GM18909 (cell line): ENCODE measurements at regions not wholly inside any gene's neighbourhood (a gene's known extent, or its start where the extent isn't known, plus 50 kb on each side); places are given as distances from the start of the nearest gene placed in this dataset.

ENCODE experiments used
- ATAC-seq: cut with Tn5 transposase; IDR thresholded peaks from one replicate; pipeline ENCODE4 v1.9.1; 2021; ENCODE audit warnings: mild to moderate bottlenecking; ENCODE audit not compliant: unreplicated experiment, poor library complexity

DNA sequence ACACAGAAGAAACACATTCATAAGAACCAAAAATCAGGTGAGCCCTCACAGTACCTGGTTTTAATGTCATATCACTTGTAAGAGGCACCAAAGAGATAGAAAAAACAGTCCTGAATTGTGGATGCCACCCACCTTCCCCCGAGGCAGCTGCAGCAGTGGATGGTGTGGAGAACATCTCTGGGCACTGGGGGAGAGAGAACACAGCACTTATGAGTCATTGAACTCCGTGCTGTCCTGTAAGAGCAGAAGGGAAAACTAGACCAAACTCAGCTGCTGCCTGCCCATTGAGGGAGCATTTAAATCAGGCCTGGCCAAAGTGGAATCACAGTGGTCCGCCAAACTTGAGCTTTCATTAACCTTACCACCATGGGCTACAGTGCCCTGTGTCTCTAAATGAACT is 296.2 kb downstream of the SPATA31D1 start:
- no peak for ATAC-seq

DNA sequence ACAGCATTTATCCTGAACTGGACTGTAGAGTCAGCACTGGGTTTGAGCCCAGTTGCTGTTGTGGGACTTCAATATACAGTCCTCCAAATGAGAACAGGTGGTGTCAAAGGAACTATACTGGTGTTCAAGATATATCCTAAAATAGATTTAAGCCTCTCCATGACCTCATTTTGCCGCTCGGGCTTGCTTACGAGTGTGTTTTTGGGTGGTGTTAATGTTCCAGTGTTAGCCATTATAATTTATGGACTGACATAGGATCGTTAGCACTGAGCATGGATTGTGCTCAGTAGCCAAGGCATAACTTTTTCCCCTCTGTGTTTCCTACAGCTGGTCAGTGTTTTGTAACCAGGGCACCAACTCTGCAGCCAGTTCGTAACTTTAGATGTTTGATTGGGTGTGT is 306.6 kb downstream of the SPATA31D1 start:
- ATAC-seq, result no peak

DNA sequence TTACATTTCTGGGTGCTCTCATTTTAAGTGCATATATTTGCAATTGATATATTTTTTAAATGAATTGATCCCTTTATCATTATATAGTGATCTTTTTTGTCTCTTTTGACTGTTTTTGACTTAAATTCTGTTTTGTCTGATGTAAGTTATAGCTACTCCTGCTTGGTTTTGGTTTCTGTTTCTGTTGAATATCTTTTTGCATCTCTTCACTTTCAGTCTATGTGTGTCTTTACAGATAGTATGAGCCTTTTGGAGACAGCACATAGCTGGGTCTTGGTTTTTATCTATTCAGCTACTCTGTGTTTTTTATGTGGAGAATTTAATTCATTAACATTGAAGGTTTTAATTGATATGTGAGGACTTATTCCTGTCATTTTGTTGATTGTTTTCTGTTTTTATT is 311.3 kb downstream of the SPATA31D1 start:
- ATAC-seq, result peak; percentile 59

DNA sequence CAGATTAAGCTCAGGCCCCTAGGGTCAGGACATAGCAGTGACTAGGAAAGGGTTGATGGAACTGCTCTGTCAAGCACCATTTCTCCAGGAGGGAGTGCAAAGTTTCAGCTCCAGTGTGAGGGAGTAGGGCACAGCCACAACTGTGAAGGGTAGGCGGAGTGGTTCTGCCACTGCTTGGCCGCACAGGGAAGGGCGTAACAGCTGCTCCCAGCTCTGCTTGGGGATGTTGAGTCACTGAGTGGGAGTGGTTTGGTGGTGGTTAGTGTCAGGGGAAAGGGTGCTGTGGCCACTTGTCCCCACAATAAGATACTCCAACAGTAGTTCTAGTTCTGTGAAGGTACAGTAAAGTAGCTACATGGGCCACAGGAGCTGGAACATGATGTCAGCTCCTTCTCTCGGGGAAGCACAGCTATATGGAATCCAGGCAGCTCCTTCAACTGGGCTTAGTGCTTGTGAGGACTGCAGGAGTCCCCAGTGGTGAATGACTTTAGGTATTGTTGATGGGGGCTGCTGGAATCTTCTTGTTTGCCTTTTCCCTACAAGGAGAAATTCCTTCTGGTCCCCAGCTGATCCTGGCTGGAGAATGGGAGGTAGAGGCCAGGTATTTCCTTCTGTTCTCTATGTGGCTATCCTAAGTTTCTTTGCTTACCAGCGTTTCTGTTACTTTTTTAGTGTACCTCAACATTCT is 314.5 kb downstream of the SPATA31D1 start:
- ATAC-seq, result no peak

GRCh38 chr9:82308836-82309235 is 320.3 kb downstream of the SPATA31D1 start:
- no peak for ATAC-seq

GRCh38 chr9:82313697-82314096 is 325.1 kb downstream of the SPATA31D1 start:
- ATAC-seq, result no peak

DNA sequence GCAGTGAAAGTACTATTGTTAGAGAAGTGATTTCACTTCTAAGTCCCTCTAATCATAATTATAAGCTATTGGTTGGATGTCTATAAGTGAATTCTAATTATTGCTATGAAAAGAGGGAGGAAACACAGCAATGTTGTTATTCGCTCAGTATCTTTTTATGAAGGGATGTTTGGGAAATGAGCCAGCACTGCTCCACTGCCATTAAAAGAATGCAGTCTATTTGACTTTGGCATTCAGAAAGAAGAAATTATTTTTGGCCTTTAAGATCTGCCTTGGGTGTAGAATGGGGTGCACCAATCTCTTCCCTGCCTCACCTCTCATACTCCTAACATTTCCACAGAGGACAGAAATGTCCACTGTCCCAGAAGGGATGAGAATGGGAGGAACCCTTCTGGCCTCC is 332.0 kb downstream of the SPATA31D1 start:
- ATAC-seq, result no peak

DNA sequence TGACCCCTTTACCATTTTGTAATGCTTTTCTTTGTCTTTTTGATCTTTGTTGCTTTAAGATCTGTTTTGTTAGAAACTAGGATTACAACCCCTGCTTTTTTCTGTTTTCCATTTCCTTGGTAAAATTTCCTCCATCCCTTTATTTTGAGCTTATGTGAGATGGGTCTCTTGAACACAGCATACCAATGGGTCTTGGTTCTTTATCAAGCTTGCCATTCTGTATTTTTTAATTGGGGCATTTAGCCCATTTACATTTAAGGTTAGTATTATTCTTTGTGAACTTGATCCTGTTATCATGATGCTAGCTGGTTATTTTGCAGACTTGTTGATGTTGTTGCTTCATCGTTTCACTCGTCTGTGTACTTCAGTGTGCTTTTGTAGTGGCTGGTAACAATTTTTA is 337.3 kb downstream of the SPATA31D1 start:
- no peak for ATAC-seq

DNA sequence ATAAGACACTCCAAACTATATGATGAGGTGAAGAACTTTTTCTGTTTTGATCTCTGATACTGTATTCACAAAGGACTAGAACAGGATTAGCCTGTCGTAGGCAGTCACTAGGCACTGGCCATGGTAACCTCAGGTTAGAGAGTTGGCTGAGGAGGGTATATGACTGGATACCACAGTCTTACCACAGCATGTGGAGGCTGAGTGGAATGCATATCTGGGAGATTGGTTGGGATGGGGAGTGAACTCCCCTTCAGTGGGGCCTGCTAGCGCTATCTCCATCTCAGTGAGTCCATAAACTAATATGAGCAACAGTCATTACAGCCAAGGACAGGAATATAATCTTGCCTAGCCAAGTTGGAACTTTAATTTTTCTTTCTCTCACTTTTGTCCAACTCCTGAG is 339.1 kb downstream of the SPATA31D1 start:
- ATAC-seq, result no peak

- ATAC-seq, result no peak
These were observed 342.5 kb downstream of the SPATA31D1 start for GRCh38 chr9:82331079-82331478.

- ATAC-seq, result no peak
These were observed 343.6 kb downstream of the SPATA31D1 start for GRCh38 chr9:82332018-82332773.

DNA sequence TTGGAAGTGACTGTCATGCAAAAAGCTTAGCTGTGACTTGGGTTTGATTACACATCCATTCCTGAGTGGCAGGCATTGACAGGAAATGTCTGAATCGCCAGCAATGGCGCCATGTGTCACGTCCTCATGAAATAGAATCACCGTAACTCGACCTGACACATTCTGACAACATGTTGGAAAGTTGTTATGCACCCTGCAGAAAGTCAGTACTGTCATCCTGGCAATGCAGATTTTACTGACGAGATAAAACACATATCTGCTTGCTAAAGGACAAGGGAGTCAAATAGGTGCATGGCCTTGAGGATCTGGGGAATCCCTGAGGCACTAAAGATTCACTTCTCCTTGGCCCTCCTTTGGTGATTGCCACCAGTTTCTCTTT is 344.2 kb downstream of the SPATA31D1 start:
- no peak for ATAC-seq

DNA sequence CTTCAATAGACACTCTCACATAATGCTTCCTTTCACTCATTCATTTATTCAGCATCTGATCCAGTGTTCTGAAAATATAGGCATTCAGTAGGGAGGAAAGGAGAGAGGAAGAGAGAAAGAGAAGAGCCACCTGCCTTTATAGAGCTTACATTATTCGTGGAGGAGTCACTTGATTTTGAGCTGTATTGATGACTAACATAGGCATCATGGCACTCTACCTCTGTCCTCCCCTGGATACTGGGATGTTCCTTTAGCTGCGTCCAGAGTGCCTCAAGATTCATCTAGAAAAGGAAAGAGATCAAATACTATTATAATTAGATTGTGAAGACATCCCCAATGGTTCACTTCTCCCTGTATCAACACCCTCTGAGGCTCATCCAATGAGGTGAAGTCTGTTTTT is 345.1 kb downstream of the SPATA31D1 start:
- no peak for ATAC-seq

- no peak for ATAC-seq
These were observed 345.7 kb downstream of the SPATA31D1 start for GRCh38 chr9:82334286-82334685.

DNA sequence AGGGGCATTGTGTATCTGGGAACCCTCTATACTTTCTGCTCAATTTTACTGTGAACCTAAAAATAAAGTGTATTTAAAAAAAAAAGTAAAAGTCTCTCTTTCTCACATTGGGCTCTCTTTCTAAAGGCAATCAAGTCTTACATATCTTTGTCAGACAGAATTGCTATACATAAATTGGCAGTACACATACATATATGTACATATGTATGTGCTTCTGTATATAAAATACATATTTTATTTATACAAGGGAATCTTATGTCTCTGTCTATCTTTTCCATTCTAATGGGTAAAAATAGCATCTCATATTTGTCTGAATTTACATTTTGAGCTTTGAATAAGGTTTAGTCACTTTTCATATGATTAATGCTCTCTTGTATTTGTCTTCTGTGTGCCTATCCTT is 348.8 kb downstream of the SPATA31D1 start:
- no peak for ATAC-seq

- no peak for ATAC-seq
These were observed 353.5 kb downstream of the SPATA31D1 start for GRCh38 chr9:82342046-82342445.

DNA sequence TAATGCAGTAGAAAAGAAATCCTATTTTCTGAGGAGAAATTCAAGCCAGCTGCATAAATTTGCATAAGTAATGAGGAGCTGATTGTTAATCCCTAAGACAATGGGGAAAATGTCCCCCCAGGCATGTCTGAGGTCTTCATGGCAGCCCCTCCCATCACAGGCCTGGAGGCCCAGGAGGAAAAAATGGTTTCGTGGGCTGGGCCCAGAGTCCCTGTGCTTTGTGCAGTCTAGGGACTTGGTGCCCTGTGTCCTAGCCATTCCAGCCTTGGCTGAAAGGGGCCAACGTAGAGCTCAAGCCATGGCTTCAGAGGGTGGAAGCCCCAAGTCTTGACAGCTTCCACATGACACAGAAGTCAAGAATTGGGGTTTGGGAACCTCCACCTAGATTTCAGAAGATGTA is 357.5 kb downstream of the SPATA31D1 start:
- ATAC-seq, result no peak

DNA sequence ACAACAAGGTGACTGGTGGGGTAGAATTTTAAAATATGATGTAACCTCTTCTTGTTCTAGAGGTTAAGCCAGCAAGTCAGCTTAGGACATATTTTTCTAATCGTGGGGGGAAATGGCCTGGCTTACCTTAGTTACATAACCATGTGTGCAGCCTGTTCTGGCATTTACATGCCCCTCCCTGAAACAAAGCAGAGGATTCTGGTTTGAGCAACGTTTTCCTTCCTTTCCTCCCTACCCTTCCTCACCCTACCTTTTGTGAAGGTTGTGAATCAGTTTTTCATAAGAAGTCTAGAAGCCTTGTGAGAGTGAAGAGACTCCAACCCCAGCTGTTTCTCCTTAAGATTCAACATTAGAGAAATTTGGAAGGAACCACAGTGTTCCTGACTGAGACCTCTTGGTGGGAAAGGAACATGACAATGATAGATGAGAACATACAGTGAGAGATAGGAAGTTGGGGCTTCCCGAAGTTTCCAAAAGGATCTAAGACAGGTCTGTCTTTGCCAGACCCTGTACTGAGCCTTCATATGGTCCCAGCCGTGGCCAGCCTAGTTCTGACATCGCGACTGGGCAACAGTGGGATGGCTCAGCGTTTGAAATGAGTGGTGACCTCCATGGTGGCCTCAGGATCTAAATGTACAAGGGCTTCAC is 365.2 kb downstream of the SPATA31D1 start:
- no peak for ATAC-seq

DNA sequence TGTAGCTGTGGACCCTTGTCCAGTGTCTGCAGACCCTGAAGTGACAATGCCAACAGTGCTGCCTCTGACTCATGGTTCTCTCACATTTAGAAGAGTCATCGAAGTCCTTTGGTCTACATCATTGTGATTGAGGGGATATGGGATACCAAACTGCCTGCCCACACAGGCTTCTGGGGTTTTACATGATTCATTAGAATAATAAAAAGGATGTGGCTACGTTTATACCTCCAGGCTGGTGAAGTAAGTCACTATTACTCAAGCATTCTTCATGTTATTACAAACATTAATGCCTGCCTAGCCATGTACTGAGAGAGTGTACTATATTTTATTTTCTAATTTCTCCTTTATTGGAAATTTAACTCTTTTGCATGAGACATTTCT is 365.7 kb downstream of the SPATA31D1 start:
- no peak for ATAC-seq

- ATAC-seq, result no peak
These were observed 367.6 kb downstream of the SPATA31D1 start for GRCh38 chr9:82356131-82356530.

- no peak for ATAC-seq
These were observed 368.3 kb downstream of the SPATA31D1 start for GRCh38 chr9:82356871-82357270.

DNA sequence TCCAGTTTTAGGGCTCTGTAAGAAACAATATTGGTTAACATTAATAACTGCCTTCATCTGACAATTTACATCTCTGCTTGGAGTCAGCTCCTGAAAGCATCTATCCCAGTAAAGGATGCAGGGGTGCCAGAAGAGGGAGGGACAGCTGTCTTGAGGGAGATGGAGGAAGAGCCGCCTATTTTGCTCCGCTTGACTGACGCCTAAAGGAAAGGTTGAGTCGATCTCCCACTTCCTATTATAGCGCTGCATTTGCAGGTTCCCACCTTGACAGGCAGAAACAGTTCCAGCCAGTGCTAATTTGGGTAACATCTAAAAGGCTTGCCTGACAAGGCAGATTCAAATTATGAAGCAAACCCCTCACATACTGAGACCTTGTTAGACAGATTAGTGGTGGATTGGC is 374.6 kb downstream of the SPATA31D1 start:
- no peak for ATAC-seq
